GM12865 (cell line): ENCODE measurements at regions not wholly inside any gene's neighbourhood (a gene's known extent, or its start where the extent isn't known, plus 50 kb on each side); places are given as distances from the start of the nearest gene placed in this dataset.

Experiments used
- DNase-seq: peaks from one replicate; pipeline ENCODE4 v3.0.0; 2010; ENCODE audit warnings: low read depth
- H3K4me3 ChIP-seq: 2 replicates; pipeline ENCODE4 v1.5.1; 2011; ENCODE audit warnings: mild to moderate bottlenecking, low read depth, low read length, control low read depth
- CTCF ChIP-seq: IDR thresholded peaks from 2 replicates; pipeline ENCODE4 v1.5.1; 2011; ENCODE audit warnings: low read length, control low read depth, low read depth, inconsistent platforms; ENCODE audit not compliant: insufficient read depth; ENCODE audit errors: missing control alignments

GRCh38 chr4:18735740-18736268, 714.2 kb upstream of the LCORL start:
- no peak for TF ChIP-seq CTCF
- H3K4me3 ChIP-seq = no peak overlapping the region
- no peak for DNase-seq

GRCh38 chr4:18734405-18734804, 712.9 kb upstream of the LCORL start:
- no peak for TF ChIP-seq CTCF
- no peak for DNase-seq

DNA sequence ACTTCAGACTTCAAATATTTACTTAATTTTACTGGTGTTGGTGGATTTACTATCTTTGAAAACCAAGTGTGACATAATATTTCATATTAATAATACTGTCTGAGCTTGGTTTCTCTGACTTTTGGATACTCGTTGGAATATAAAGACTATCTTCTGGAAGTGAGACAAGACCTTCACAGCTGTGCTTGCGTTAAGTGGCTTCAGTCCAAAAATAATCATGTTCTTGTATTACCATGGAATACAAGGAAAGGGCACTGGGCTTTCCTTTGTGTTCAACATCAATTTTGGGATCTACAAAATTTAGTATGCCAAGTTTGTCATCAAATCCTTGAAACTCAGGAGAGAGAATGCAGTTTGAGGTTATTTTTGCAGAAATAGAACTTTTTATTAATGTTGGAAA, 712.4 kb upstream of the LCORL start:
- no peak overlapping the region for H3K4me3 ChIP-seq
- no peak for TF ChIP-seq CTCF
- no peak for DNase-seq

More at GRCh38 chr4:18734405-18734804, 712.9 kb upstream of the LCORL start:
- H3K4me3 ChIP-seq = no peak overlapping the region

- TF ChIP-seq CTCF = no peak
- no peak overlapping the region for H3K4me3 ChIP-seq
- DNase-seq = no peak
These were observed 701.2 kb upstream of the LCORL start for GRCh38 chr4:18722748-18723191.

DNA sequence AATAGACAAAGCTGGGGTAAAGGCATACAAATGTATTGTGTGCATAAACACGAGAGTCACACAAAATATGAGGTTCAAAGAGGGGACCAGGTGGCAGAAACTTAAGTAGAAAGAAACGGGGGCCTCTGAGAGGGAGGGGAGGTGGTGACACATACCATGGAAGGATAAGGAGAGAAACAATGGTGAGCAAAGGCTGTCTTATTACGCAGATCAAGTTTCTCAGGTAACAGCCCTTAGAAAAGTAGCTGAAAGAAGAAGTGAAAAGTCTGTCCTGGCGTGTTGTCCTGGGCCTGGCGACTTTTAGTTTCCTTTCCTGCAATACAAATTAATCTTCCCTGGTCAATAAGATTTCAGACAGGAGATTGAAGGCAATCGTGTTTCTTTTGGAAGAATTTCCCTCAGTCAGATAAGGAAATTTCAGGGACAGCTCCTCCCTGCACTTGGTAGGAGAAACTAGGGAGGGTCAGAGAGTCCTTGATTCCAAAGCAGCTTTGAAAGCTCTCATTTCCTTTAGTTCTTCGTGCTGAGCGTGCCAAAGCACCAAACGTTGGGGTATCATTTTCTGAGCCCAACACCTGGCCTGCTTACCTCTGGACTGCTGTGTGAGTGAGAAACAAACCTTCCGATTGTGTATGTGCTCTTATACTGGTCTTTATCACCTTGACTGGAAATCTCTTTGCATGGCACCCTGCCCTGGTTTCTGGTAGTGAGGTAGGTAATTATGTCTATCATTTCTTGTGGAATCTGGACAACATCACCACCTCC, 676.7 kb upstream of the LCORL start:
- peak; percentile 49 for DNase-seq
- H3K4me3 ChIP-seq = no peak overlapping the region
- no peak for TF ChIP-seq CTCF

DNA sequence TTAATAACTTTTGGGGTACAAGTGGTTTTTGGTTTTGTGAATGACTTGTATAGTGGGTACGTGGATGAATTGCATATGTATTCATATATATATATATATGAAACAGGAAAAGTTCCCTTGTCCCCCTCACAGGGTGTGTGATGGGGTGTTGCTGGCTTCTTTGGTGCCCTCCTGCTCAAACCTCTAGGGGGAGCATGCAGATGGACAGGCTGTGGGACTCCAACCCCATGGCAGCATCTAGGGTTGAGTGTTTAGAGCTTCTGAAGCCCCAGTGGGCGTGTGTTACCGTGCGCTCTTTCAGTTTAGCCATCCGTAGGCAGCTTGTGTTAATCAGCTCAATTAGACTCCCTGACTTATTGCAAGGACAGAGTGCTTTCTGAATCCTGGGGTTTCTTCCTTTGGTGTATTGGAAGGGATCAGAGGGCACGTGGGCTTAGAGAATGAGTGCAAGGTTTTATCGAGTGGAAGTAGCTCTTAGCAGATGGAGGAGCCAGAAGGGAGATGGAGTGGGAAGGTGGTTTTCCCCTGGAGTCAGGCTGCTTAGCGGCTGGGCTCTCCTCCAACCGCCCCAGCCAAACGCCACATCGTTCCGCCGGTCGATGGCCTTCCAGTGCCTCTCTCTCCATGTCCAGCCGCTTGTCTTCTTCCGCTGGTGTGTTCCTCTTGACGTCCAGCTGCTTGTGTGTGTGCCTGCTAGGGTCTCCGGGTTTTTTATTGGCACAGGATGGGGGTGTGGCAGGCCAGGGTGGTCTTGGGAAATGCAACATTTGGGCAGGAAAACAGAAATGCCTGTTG, 674.4 kb upstream of the LCORL start:
- H3K4me3 ChIP-seq = no peak overlapping the region
- TF ChIP-seq CTCF = no peak
- peak; percentile 15 for DNase-seq
